ENCODE measurements at regions not wholly inside any gene's neighbourhood (a gene's known extent, or its start where the extent isn't known, plus 50 kb on each side); places are given as distances from the start of the nearest gene placed in this dataset.
"Not testable (repeated sequence)": the region's sequence is repeated elsewhere in the genome, so short reads cannot be mapped to it uniquely, and the experiment has no call there.

DNA sequence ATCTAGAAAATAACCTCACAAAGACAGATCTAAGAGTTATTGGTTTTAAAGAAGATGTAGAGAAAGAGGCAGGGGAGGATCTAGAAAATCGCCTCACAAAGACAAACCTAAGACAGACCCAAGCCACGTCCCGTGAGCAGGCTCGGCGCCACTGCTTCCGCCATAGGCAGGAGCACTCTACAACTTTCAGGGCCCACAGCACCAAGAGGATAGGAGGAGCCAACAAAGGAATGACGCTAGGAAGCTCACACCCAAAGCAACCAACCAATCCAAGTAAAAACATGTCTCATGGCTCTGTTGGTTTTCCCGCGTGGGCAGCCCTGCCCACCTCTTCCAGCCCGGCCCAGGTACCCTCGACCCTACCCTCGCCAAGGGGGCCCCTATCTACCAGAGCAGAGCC, 4167.4 kb upstream of the OR11H1 start:
- Mint-ChIP-seq H3K27ac (ENCODE audit: unreplicated experiment) (no peak overlapping the region), H3K9me3 (peaks cover 26% of the 10 kb centered on the region), H3K4me1 (no peaks in the 10 kb centered on the region), H3K27me3 (ENCODE audit: low read depth) (no peaks in the 10 kb centered on the region), H3K4me3 (no peak overlapping the region), H3K36me3 (ENCODE audit: low read depth) (peaks cover 20% of the 10 kb centered on the region)
- no peak for DNase-seq (ENCODE audit: low read depth, low spot score)
- TF ChIP-seq CTCF (conservative IDR thresholded peaks at IDR 0.05): no peak

GRCh38 chr22:11361496-11361895, 4166.5 kb upstream of the OR11H1 start:
- not testable (repeated sequence) for H3K4me3 Mint-ChIP-seq; H3K27ac Mint-ChIP-seq (ENCODE audit: unreplicated experiment); H3K27me3 Mint-ChIP-seq (ENCODE audit: low read depth); H3K4me1 Mint-ChIP-seq; DNase-seq (ENCODE audit: low read depth, low spot score)
- peaks cover 19% of the 10 kb centered on the region for H3K36me3 Mint-ChIP-seq (ENCODE audit: low read depth)
- peaks cover 25% of the 10 kb centered on the region for H3K9me3 Mint-ChIP-seq

- H3K27ac Mint-ChIP-seq (ENCODE audit: unreplicated experiment); DNase-seq (ENCODE audit: low read depth, low spot score); H3K4me1 Mint-ChIP-seq; H3K4me3 Mint-ChIP-seq; H3K27me3 Mint-ChIP-seq (ENCODE audit: low read depth): not testable (repeated sequence)
- Mint-ChIP-seq H3K36me3 (ENCODE audit: low read depth) (peaks cover 12% of the 10 kb centered on the region), H3K9me3 (peaks cover 17% of the 10 kb centered on the region)
Measured at GRCh38 chr22:11369612-11370307, 4158.2 kb upstream of the OR11H1 start.

DNA sequence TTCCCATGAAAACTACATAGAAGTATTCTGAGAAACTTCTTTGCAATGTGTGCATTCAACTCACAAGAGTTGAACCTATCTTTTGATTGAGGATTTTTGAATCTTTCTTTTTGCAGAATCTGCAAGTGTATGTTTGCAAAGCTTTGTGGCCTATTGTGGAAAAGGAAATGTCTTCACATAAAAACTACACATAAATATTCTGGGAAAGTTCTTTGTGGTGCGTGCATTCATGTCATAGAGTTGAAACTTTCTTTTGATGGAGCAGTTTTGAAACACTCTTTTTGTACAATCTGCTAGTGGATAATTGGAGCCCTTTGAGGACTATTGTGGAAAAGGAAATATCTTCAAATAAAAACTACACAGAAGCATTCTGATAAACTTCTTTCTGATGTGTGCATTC, 4157.7 kb upstream of the OR11H1 start:
- H3K4me1 Mint-ChIP-seq; H3K27ac Mint-ChIP-seq (ENCODE audit: unreplicated experiment); DNase-seq (ENCODE audit: low read depth, low spot score); H3K27me3 Mint-ChIP-seq (ENCODE audit: low read depth); H3K4me3 Mint-ChIP-seq: not testable (repeated sequence)
- H3K36me3 Mint-ChIP-seq (ENCODE audit: low read depth): peaks cover 12% of the 10 kb centered on the region
- peaks cover 19% of the 10 kb centered on the region for H3K9me3 Mint-ChIP-seq

Measured in neural crest cell (in vitro differentiated cells).